SK-MEL-5 (cell line): ENCODE measurements at regions not wholly inside any gene's neighbourhood (a gene's known extent, or its start where the extent isn't known, plus 50 kb on each side); places are given as distances from the start of the nearest gene placed in this dataset.

ENCODE experiments used
- DNase-seq: peaks from one replicate; pipeline ENCODE4 v3.0.0-alpha.2; 2016; ENCODE audit warnings: low read depth, low spot score
- in situ Hi-C: cut with HindIII; loops from 2 replicates; pipeline ENCODE4 v1.10.0; 2016; ENCODE audit warnings: low sequenced_read_pairs, high pct_unique_total_duplicates, low pct_unique_long_range_greater_than_20kb

- DNase-seq = no peak
- in situ Hi-C loops = no loop called here
Observed at GRCh38 chr18:10402871-10403559, 51.4 kb upstream of the APCDD1 start.

- in situ Hi-C loops = no loop called here
- DNase-seq = no peak
Observed at GRCh38 chr18:10403708-10404107, 50.7 kb upstream of the APCDD1 start.

- DNase-seq = no peak
- in situ Hi-C loops = no loop called here
Observed at GRCh38 chr18:10404168-10404567, 50.3 kb upstream of the APCDD1 start.
